ENCODE measurements at regions not wholly inside any gene's neighbourhood (a gene's known extent, or its start where the extent isn't known, plus 50 kb on each side); places are given as distances from the start of the nearest gene placed in this dataset.

- Mint-ChIP-seq H3K36me3 (ENCODE audit: insufficient read depth, unreplicated experiment) (no peaks in the 10 kb centered on the region), H3K9me3 (ENCODE audit: unreplicated experiment) (peaks cover 32% of the 10 kb centered on the region), H3K4me3 (ENCODE audit: unreplicated experiment) (no peak overlapping the region), H3K27me3 (ENCODE audit: insufficient read depth, unreplicated experiment) (no peaks in the 10 kb centered on the region), H3K4me1 (ENCODE audit: insufficient read depth, unreplicated experiment) (no peaks in the 10 kb centered on the region), H3K27ac (ENCODE audit: low read depth, unreplicated experiment) (no peak overlapping the region)
- POLR2A ChIA-PET: no interaction called here
- no peak for TF ChIP-seq CTCF (IDR thresholded peaks at IDR 0.05; ENCODE audit: unreplicated experiment)
- CTCF ChIA-PET: interaction anchor here (0.6 kb wide), 1 partner anchor 280 kb away, joined by 3 read pairs; no protein-coding TSS in a partner anchor
- DNase-seq (ENCODE audit: unreplicated experiment): no peak
- intact Hi-C loops (cut with micrococcal nuclease): no loop called here
- no TSS peak for BruUV-seq (replicated peaks)
Measured at GRCh38 chr5:12467799-12468198, 563.6 kb upstream of the CTNND2 start.

GRCh38 chr5:12460493-12461261 lies 556.4 kb upstream of the CTNND2 start:
- H3K27ac Mint-ChIP-seq (ENCODE audit: low read depth, unreplicated experiment): peak overlapping the region; percentile 69
- BruUV-seq (replicated peaks): no TSS peak
- H3K9me3 Mint-ChIP-seq (ENCODE audit: unreplicated experiment): no peaks in the 10 kb centered on the region
- H3K27me3 Mint-ChIP-seq (ENCODE audit: insufficient read depth, unreplicated experiment): no peaks in the 10 kb centered on the region
- POLR2A ChIA-PET: no interaction called here
- no peak overlapping the region for H3K4me3 Mint-ChIP-seq (ENCODE audit: unreplicated experiment)
- intact Hi-C loops (cut with micrococcal nuclease): no loop called here
- TF ChIP-seq CTCF (IDR thresholded peaks at IDR 0.05; ENCODE audit: unreplicated experiment): no peak
- DNase-seq (ENCODE audit: unreplicated experiment): peak; percentile 47
- CTCF ChIA-PET: interaction anchor here (0.6 kb wide), 1 partner anchor 549 kb away, joined by 4 read pairs; no protein-coding TSS in a partner anchor
- no peaks in the 10 kb centered on the region for H3K36me3 Mint-ChIP-seq (ENCODE audit: insufficient read depth, unreplicated experiment)
- peaks cover 9% of the 10 kb centered on the region for H3K4me1 Mint-ChIP-seq (ENCODE audit: insufficient read depth, unreplicated experiment)

- H3K36me3 Mint-ChIP-seq (ENCODE audit: insufficient read depth, unreplicated experiment): no peaks in the 10 kb centered on the region
- no peak for TF ChIP-seq CTCF (IDR thresholded peaks at IDR 0.05; ENCODE audit: unreplicated experiment)
- H3K4me3 Mint-ChIP-seq (ENCODE audit: unreplicated experiment): no peak overlapping the region
- no TSS peak for BruUV-seq (replicated peaks)
- no peak overlapping the region for H3K27ac Mint-ChIP-seq (ENCODE audit: low read depth, unreplicated experiment)
- peaks cover 9% of the 10 kb centered on the region for H3K4me1 Mint-ChIP-seq (ENCODE audit: insufficient read depth, unreplicated experiment)
- DNase-seq (ENCODE audit: unreplicated experiment): no peak
- H3K27me3 Mint-ChIP-seq (ENCODE audit: insufficient read depth, unreplicated experiment): no peaks in the 10 kb centered on the region
- intact Hi-C loops (cut with micrococcal nuclease): no loop called here
- ChIA-PET CTCF (no interaction called here), POLR2A (no interaction called here)
- H3K9me3 Mint-ChIP-seq (ENCODE audit: unreplicated experiment): no peaks in the 10 kb centered on the region
Measured at GRCh38 chr5:12459326-12459725, 555.1 kb upstream of the CTNND2 start.

GRCh38 chr5:12419075-12419474 lies 514.8 kb upstream of the CTNND2 start:
- H3K4me3 Mint-ChIP-seq (ENCODE audit: unreplicated experiment): no peak overlapping the region
- no peaks in the 10 kb centered on the region for H3K27me3 Mint-ChIP-seq (ENCODE audit: insufficient read depth, unreplicated experiment)
- no peaks in the 10 kb centered on the region for H3K9me3 Mint-ChIP-seq (ENCODE audit: unreplicated experiment)
- ChIA-PET POLR2A (no interaction called here), CTCF (no interaction called here)
- H3K4me1 Mint-ChIP-seq (ENCODE audit: insufficient read depth, unreplicated experiment): no peaks in the 10 kb centered on the region
- intact Hi-C loops (cut with micrococcal nuclease): no loop called here
- H3K27ac Mint-ChIP-seq (ENCODE audit: low read depth, unreplicated experiment): no peak overlapping the region
- no TSS peak for BruUV-seq (replicated peaks)
- no peak for DNase-seq (ENCODE audit: unreplicated experiment)
- no peak for TF ChIP-seq CTCF (IDR thresholded peaks at IDR 0.05; ENCODE audit: unreplicated experiment)
- H3K36me3 Mint-ChIP-seq (ENCODE audit: insufficient read depth, unreplicated experiment): no peaks in the 10 kb centered on the region

All from MCF 10A (cell line).